NB4 (cell line): ENCODE measurements at regions not wholly inside any gene's neighbourhood (a gene's known extent, or its start where the extent isn't known, plus 50 kb on each side); places are given as distances from the start of the nearest gene placed in this dataset.

Experiments used
- CTCF ChIP-seq: IDR thresholded peaks from one replicate; pipeline ENCODE4 v1.5.1; 2012; ENCODE audit warnings: low read depth, low read length
- MYC ChIP-seq: IDR thresholded peaks from 2 replicates; pipeline ENCODE4 v1.6.1; 2011; ENCODE audit warnings: low read depth, low read length
- POLR2A ChIP-seq: IDR thresholded peaks from 2 replicates; pipeline ENCODE4 v1.6.1; 2011; ENCODE audit warnings: mild to moderate bottlenecking; ENCODE audit not compliant: insufficient read length; ENCODE audit errors: extremely low read depth

GRCh38 chr4:62849696-62850095, 1559.6 kb downstream of the TECRL start:
- TF ChIP-seq CTCF (no peak), MYC (no peak), POLR2A (no peak)
